NCI-H69 (cell line): ENCODE measurements at regions not wholly inside any gene's neighbourhood (a gene's known extent, or its start where the extent isn't known, plus 50 kb on each side); places are given as distances from the start of the nearest gene placed in this dataset.
"Not testable (repeated sequence)": the region's sequence is repeated elsewhere in the genome, so short reads cannot be mapped to it uniquely, and the experiment has no call there.

Experiments
- DNase-seq: peaks from one replicate; lab custom pipeline; 2025; lab: John Stamatoyannopoulos, UW

- DNase-seq: no peak
These were observed 187.8 kb downstream of the SHQ1 start for GRCh38 chr3:72660270-72661114.

- DNase-seq: peak; percentile 93
These were observed 188.6 kb downstream of the SHQ1 start for GRCh38 chr3:72659596-72659995.

- peak; percentile 64 for DNase-seq
These were observed 189.1 kb downstream of the SHQ1 start for GRCh38 chr3:72659188-72659587.

- DNase-seq: no peak
These were observed 189.7 kb downstream of the SHQ1 start for GRCh38 chr3:72658466-72659100.

GRCh38 chr3:72657666-72658065 lies 190.6 kb downstream of the SHQ1 start:
- DNase-seq: peak; percentile 92

GRCh38 chr3:72655723-72656122 lies 192.5 kb downstream of the SHQ1 start:
- peak; percentile 21 for DNase-seq

- DNase-seq: peak; percentile 52
These were observed 193.1 kb downstream of the SHQ1 start for GRCh38 chr3:72655131-72655551.

- DNase-seq: peak; percentile 6
These were observed 195.8 kb downstream of the SHQ1 start for GRCh38 chr3:72652395-72652794.

- DNase-seq: no peak
These were observed 196.7 kb downstream of the SHQ1 start for GRCh38 chr3:72651498-72651897.

GRCh38 chr3:72646263-72646662 lies 202.0 kb downstream of the SHQ1 start:
- no peak for DNase-seq

- DNase-seq: not testable (repeated sequence)
These were observed 204.6 kb downstream of the SHQ1 start for GRCh38 chr3:72643635-72644034.

GRCh38 chr3:72641684-72642083 lies 206.6 kb downstream of the SHQ1 start:
- no peak for DNase-seq

GRCh38 chr3:72641072-72641471 lies 207.2 kb downstream of the SHQ1 start:
- no peak for DNase-seq

- no peak for DNase-seq
These were observed 211.2 kb downstream of the SHQ1 start for GRCh38 chr3:72636969-72637597.

- DNase-seq: no peak
These were observed 212.7 kb downstream of the SHQ1 start for GRCh38 chr3:72635551-72635950.

- DNase-seq: no peak
These were observed 214.1 kb downstream of the SHQ1 start for GRCh38 chr3:72634128-72634527.

GRCh38 chr3:72633534-72633933 lies 214.7 kb downstream of the SHQ1 start:
- DNase-seq: no peak

GRCh38 chr3:72633121-72633520 lies 215.1 kb downstream of the SHQ1 start:
- DNase-seq: no peak

GRCh38 chr3:72632129-72632528 lies 216.1 kb downstream of the SHQ1 start:
- no peak for DNase-seq

- DNase-seq: no peak
These were observed 217.3 kb downstream of the SHQ1 start for GRCh38 chr3:72630969-72631344.

GRCh38 chr3:72630327-72630968 lies 217.8 kb downstream of the SHQ1 start:
- no peak for DNase-seq

- peak; percentile 19 for DNase-seq
These were observed 219.0 kb downstream of the SHQ1 start for GRCh38 chr3:72629191-72629631.
